IPS DF 4.7 (cell line): ENCODE measurements at regions not wholly inside any gene's neighbourhood (a gene's known extent, or its start where the extent isn't known, plus 50 kb on each side); places are given as distances from the start of the nearest gene placed in this dataset.

Experiments
- DNase-seq: peaks from one replicate; pipeline ENCODE4 v3.0.0-alpha.2; 2013; ENCODE audit warnings: low spot score; ENCODE audit errors: extremely low read depth

DNA sequence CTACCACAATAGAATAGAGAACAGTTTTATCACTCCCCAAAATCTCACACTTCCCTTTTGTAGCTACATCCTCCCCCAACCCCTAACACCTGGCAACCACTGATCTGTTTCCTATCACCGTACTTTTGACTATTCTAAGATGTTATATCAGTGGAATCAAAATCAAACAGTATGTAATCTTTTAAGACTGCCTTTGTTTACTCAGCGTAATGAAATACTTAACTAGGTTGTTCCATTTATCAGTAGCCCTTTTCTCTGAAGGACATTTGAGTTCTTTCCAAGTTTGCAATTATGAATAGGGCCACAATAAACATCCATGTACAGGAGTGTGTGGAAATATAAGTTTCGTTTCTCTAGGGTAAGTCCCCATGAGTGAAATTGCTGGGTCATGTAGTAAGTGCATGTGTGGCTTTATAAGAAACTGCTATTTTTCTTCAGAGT lies 372.3 kb downstream of the SV2B start:
- no peak for DNase-seq

DNA sequence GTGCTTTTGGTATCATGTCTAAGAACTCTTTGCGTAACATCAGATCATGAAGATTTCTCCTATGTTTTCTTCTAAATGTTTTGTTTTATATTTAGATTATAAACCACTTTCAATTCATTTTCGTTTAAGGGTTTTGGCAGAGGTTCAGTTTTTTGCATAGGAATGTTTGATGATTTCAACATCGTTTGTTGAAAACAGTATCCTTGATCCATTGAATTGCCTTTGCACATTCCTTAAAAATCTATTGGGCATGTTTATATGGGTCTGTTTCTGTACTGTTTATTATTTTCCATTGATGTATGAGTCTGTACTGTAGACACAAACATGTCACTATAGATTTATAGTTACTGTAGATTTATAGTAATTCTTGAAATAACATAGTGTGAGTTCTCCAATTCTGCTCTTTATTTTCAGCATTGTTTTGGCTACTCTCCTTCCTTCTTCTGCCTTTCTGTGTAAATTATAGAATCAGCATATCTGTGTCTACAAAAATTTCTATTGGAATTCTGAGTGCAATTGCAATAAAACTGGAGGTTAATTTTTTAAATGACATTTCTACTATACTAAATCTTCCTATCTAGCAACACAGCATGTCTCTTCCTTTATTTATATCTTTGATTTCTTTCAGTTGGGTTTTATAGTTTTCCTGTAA lies 374.0 kb downstream of the SV2B start:
- no peak for DNase-seq

DNA sequence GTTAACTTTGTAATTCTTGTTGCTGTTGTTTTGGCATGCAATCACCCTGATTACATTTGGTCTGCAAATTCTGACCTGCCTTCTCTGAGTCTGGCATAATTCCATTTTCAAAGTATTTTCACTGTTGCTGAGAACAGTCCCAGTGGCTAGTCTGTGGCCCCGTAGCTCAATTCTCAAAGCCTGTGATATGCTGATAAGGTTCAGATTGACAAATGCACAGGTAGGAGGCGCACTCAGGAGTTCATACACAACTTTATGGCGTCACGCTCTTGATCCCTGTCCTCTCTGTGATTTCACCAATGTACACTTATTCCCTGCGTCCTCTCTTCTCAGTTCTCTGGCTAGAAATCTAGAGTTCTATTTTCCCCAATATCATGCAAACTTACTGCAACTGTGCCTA lies 376.6 kb upstream of the SLCO3A1 start:
- no peak for DNase-seq

DNA sequence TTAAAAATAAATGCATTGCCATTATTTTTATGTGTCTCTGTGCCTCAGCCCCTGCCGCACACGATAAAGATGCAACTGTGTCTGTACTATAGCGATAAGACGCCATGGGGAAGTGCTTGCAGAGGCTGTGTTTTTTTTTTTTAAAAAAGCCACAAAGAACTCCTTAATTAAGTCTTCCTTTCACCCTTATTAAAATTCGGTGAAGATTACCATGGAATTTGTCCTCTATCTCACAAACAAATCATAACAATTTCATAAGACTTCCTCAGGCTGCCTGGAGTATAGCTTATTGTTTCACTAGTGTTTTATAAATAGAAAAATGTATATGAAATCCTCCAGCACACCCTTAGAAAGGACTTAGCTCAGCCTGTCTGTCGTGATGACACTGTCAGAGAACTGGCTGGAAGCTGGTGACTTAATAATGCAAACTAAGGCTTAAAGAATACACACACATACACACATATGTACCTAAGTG lies 374.8 kb upstream of the SLCO3A1 start:
- DNase-seq: no peak

DNA sequence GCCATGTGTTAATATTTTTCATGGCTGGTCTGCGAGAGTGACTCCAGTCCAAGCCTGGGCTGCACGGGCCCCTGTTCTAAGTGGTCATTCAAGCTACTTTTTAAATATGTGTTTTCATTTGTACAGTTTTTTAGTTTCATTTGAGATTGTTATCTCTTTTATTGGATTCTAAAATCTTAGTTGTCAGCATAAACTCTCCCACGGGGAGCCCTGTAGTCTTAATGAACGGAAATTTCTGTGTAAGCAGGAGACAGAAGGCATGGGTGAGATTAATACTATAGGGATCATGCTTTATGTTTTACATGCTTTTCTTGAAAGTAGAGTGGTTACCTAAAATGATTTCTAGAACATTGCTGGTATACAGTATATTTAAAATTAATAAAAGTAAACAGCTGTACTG lies 373.1 kb upstream of the SLCO3A1 start:
- DNase-seq: no peak

DNA sequence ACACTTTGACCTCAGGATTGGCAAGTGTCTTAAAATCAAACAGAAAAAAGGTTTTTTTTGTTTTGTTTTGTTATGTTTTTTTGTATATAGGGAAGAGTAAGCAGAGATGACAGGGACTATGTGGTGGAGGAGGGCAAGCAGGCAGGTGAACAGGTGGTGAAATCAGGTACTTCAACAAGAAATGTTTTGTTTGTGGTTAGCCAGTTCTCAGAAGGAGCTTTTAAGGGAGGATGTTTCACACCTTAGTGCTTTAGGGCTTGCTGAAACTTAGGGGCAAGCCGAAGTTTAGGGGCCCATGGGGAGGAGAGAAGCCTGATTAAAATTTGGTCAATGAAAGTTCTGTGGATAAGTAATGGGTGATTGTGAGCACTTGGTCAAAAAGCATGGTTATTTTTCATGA lies 370.7 kb upstream of the SLCO3A1 start:
- no peak for DNase-seq

DNA sequence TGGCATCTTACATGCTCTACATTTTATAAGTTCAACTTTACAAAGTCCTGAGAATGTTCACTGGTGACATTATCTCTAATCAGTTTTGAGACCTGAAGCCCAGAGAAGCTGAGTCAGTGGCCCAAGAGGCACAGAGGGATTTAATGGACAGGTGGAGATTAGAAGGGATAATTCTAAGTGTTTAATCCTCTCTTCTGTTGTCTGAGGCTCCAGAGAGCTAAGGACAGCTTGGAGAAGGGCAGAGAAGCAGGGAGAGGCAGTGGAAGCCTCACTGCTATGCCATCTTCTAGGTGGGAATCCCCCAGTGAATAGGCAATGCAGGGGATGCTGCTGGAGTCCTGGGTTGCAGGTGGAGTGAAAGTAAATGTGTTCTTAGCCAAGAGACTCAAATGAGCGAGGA lies 369.4 kb upstream of the SLCO3A1 start:
- no peak for DNase-seq

DNA sequence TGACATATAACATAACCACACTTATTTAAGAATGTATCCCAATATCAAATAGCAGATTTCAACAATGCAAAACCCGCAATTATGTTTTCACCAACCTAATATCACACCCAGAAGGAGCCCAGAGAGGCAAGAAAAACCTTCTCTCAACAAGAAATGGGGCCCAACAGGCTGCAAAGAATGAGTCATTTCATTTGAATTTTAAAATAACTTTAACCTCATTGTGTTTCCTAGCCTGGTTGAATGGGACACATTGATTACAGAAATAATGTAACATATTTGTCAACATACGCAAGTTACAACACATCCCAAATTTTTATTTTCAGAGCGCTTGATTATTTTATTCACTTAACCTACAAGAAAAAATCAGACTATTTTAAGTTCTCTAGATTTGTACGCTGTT lies 365.1 kb upstream of the SLCO3A1 start:
- no peak for DNase-seq

DNA sequence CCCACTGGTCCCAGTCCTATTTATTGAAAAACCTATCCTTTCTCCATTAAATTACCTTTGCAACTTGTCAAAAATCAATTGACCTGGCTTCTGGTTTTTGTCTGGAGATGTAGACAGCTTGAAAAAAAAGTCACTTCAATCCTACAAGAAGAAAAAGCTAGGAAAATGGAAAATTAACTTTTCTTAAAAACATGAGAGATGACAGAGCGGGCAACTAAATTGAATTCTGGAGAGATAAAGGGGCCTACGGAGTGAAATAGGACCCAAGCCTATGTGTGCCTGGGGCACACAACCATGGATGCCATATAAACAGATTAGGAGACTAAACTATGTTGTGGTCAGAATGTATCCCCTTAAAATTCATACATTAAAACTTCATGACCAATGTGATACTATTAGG lies 363.3 kb upstream of the SLCO3A1 start:
- DNase-seq: no peak

DNA sequence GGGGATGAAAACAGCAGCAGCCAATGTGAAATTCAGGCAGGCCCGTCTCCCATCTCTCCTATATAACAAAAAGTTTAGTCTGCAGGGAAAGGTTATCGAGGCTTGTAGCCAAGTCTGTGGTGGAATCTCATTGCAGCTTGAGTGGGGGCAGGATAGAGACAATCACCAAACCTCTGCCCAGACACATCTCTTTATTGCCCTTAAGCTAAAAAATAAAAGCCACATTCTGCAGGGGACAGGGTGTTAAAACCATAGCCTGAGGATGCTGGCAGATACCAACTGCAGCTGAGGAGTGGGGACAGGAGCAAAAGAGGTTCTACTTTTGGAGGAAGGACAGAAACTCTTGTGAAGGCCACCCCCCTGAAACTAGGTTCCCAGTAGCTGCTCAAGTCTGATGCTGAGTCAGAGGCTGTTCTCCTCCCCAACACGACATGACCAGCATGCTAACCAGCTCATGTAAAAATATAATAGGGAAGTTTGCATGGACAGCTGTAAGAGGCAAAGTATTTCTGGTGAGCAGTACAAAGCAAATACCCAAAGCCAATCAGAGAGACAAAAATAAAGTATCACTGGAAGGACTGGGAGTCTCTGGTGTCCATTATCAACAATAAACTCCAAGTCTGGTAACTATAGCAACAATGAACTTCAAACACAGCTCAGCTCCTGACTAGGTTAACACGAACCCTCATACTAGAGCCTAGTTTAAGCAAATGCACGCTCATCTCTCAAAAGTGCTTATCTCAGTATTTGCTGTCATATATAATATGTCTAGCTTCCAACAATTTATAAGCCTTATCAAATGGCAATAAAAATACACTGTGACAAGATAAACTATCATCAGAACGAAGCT lies 362.2 kb upstream of the SLCO3A1 start:
- DNase-seq: no peak

DNA sequence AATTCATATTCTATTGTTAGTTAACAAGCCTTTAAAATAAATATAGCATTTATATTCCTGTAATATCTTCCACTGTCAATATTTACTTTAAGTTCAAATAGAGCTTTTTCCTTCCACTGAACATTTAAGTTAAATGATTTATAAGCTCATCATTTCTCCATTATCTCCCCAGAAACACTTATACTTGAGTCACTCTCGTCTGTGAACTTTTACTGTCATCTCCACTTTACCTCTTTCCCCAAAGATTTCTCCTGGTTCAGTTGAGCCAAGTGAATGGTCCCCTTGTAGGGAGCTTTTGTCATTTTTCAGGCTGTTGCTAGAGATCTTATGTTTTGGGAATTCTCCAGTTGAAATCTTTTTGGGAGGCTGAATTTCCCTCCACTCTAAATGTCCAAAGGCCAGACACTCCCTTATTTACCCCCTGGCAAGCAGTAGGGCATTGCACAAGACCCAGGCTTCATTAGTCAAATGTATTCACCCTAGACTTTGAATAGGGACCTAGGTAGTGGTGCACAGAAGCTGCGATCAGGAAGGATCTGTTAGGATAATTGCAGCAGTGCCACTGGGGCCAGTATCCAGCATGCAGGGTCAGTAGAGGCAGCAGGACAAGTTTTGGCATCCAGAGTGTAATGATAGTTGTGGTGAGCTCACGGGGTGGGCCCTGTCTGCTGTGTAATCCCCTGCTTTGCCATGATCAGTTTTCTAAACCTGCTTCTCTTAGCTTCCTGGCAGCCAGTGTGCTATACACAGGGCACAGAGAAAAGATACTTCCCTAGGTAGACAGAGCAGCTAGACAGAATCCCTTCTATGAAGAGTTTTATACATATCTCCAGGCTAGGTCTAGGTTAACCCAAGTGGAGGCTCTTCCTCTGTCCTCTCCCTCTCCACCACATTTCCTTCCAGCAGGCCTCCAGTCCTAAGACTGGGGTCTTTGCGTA lies 356.5 kb upstream of the SLCO3A1 start:
- no peak for DNase-seq

DNA sequence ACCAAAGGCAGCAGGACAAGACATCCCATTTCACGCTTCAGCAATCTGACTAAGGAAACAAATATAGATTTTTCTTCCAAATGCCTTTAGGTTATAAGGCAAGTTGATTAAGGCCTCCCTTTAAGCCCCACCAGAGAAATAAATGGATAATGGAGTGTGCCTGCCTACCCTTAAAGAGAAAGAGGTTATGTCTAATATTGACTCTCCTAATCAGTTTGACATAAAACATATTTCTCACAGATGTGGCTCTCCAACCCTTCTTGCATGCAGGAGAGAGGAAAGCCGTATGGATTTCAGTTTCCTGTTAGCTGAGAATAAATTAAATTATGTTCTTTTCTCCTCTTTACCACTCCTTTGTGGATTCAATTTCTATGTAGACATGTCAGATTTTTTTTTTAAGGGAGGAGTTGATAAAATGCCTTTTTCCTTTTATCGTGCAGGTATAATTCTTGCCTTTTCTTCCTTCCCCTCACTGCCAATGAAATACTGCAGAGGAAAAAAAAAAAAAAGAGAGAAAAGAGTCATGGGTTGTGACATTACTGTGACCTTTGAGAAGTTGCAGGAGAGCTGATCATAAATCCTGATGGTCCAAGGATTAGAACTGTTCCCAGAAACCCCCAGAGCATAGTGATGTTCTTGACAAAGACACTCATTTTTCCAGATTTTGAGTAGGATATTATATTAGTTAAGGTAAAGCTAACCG lies 355.3 kb upstream of the SLCO3A1 start:
- no peak for DNase-seq

DNA sequence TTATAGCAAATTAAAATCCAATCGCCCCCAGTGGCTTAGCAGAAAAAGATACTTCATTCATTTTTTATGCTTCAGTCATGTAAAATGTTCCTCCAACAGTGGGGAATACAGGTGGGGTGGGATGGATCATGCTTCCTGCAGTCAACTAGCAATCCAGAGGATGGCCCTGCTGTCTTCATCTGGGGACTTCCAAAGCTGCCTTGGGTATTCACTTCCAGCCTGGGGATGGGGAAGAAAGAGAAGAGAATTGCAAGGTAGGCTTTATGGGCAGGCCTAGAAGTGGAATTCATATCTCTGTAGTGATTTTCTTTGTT lies 354.8 kb upstream of the SLCO3A1 start:
- DNase-seq: no peak

DNA sequence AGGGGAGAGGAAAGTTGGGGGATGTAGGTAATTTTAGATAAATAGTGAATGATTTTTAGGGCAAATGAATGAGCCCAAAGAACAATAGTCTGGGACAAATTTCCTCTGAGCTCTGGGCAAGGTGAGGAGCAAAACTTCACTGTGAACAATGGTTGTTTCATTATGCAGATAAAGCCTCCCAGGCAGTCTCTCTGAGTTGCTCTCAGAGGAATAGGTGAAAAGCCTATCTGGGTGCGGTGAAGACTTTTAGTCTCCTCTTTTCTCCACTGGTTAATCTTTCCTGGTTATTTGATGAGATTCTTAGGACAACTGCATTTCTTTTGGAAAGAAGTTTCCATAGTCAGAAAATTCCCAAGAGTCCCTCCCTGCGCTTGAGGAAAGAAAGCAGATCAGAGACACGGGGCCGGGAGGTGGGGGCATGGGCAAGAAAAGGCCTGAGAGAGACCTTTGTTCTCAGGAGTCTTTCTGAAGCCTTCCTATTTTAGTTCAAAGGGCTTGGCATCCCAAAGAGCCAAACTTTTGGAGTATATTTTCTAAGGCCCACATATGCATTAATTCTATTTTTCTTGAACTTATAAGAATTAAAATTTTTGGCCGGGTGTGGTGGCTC lies 353.6 kb upstream of the SLCO3A1 start:
- DNase-seq: no peak

DNA sequence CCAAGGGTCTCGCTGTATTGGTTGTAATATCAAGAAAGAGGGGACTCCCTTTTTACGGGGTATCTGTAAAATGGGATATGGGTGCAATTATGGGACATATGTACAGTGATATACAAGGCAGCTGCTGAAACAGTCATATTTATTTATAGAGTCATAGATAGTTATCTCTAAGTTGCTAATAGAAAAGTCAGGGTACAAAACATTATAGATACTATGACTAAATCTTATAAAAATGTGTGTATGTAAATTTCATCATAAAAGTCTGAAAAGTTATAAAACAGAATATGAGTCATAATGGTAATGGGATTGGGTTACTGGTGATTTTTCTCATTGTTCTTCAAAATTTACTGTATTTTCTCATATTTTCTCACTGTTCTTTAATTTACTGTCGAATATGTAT lies 344.9 kb upstream of the SLCO3A1 start:
- DNase-seq: no peak

DNA sequence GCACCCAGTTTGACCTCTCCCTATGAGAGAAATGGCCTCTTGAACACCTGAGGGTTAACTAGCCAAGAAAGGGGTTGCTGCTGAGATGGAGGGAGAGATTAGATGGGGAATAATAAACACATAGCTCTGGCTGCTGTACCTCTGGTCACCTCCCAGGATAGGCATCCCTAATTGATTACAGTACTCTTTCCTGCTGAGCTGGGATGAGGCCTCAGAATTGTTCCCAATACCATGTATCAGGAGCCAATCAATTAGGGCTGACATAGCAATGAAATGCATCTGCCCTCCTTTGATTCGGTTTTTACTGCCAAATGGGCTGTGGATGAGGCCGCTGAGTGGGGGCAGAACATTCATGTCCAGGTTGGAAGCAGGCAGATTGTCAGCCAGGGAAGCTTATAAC lies 339.4 kb upstream of the SLCO3A1 start:
- DNase-seq: no peak

DNA sequence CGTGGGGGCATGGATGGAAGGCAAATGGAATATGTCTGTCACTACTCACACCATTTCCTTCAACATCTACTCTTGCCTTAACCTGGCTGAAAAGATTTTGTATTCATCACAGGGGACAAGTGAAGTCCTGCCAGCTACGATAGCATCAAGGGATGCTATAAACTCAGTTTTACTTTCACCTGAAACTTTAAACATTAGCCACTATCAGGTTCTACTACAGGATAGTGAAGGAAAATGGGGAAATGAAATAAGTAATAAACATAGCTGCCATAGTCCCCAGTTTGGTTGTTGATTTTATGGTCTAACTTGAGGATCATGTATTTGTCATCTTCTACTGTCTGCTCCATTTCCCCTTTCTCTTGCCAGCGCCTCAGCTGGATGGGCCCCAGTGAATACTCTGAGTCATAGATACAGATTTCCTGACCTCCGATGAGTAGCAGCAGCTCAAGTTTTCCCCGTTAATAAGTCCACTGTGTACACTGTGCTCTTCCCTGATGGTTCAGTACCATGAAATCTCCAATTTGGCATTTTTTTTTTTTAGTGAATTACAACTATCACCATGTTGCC lies 338.2 kb upstream of the SLCO3A1 start:
- no peak for DNase-seq

DNA sequence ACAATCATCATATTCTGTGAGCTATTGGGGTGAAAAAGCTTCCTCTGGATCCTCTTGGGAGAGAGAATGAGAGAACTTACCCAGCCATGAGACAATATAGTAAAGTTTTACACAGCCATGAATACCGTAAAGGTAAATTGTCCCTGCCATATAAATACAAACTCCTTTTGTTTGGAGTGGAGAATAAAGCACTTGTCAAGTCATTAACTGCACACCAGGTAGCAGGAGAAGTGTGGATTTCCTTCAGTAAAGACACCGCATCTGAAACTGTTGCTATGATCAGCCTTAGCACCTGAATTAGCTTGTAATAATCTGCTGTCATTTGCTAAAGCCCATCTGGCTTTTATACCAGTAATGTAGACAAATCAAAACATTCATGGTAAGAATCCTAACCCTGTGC lies 336.6 kb upstream of the SLCO3A1 start:
- DNase-seq: no peak

DNA sequence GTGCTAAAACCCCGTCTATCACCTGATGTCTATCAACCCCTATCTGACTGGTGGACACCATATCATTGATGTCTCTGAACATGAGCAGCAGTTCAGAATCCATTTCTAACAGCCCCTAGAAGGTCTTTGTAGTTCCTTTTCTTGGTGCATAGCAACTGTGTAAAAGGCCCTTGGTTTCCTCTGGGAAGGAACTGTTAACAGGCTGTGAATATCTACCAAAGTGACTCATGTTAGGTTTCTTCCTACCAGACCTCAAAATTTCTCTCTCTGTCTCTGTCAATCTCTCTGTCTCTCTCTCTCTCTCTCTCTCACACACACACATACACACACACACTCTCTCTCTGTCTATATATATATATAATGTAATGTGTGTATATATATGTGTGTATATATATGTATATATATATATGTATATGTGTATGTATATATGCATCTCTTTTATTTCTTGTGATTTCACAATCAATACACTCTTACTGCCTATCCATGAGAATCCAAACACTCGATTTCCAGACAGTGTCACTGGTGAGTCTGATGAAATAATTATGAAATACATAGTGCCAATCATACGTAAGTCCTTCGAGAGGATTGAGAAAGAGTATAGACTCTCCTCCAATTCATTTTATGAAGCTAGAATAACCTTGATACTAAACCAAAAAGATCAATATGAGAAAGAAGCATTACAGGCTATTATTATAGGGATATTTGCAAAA lies 335.9 kb upstream of the SLCO3A1 start:
- DNase-seq: no peak

DNA sequence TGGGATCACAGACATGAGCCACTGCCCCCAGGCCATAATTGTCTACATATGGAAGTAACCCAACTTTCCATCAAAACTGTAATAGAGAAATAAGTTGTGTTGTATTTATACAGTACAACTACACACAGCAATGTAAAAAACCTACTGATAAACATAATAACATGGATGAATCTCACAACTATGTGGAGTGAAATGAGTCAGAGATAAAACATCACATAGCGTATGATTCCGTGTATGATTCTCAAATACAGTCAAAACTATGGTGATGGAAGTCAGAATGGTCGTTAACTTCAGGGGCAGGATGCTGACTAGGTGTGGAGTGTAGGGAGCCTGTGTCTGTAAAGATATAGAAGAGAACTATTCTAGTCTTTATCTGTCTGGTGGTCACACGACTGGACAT lies 332.7 kb upstream of the SLCO3A1 start:
- DNase-seq: no peak
